Caki2 (cell line): ENCODE measurements at regions not wholly inside any gene's neighbourhood (a gene's known extent, or its start where the extent isn't known, plus 50 kb on each side); places are given as distances from the start of the nearest gene placed in this dataset.
"Not testable (repeated sequence)": the region's sequence is repeated elsewhere in the genome, so short reads cannot be mapped to it uniquely, and the experiment has no call there.

Experiments used
- DNase-seq: peaks from one replicate; pipeline ENCODE4 v3.0.0-alpha.2; 2015; ENCODE audit warnings: low read depth
- in situ Hi-C: cut with HindIII; loops from 2 replicates; pipeline ENCODE4 v1.10.0; 2016; ENCODE audit warnings: low sequenced_read_pairs, low pct_unique_long_range_greater_than_20kb, mixed read lengths

GRCh38 chr1:4135853-4136252 lies 235.8 kb upstream of the C1orf174 start:
- DNase-seq, in situ Hi-C loops: not testable (repeated sequence)

GRCh38 chr1:4137621-4138415 lies 237.7 kb upstream of the C1orf174 start:
- DNase-seq = no peak
- in situ Hi-C loops = no loop called here

GRCh38 chr1:4139646-4140045 lies 239.6 kb upstream of the C1orf174 start:
- in situ Hi-C loops = no loop called here
- DNase-seq = no peak

- in situ Hi-C loops = no loop called here
Measured at GRCh38 chr1:4140241-4140640, 240.2 kb upstream of the C1orf174 start.

GRCh38 chr1:4140821-4141220 lies 240.7 kb upstream of the C1orf174 start:
- DNase-seq = no peak
- in situ Hi-C loops = no loop called here

More at GRCh38 chr1:4140241-4140640, 240.2 kb upstream of the C1orf174 start:
- DNase-seq = no peak

- in situ Hi-C loops = no loop called here
- no peak for DNase-seq
Measured at GRCh38 chr1:4144349-4144971, 244.4 kb upstream of the C1orf174 start.

GRCh38 chr1:4146101-4146500 lies 246.0 kb upstream of the C1orf174 start:
- in situ Hi-C loops = no loop called here
- no peak for DNase-seq

GRCh38 chr1:4146614-4147013 lies 246.5 kb upstream of the C1orf174 start:
- in situ Hi-C loops = no loop called here
- no peak for DNase-seq

DNA sequence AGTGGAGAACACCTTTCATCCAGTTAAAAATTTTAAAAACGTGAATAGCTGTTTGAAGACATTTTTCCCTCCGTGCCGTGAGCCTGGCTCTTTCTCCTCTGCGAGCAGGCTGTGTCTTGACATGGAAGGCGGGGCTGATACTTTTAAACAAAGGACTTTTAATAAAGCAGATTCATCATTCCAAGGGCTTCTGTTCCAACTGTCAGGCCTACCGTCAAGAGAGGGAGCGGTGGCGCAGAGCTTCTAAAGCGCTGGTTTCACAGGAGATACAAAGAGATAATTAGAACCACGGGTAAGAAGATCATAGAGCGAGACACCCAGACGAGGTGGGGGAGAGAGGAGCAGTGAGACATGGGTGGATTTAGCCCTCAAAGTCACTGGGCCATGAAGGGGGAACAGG lies 247.4 kb upstream of the C1orf174 start:
- no peak for DNase-seq
- in situ Hi-C loops = no loop called here

DNA sequence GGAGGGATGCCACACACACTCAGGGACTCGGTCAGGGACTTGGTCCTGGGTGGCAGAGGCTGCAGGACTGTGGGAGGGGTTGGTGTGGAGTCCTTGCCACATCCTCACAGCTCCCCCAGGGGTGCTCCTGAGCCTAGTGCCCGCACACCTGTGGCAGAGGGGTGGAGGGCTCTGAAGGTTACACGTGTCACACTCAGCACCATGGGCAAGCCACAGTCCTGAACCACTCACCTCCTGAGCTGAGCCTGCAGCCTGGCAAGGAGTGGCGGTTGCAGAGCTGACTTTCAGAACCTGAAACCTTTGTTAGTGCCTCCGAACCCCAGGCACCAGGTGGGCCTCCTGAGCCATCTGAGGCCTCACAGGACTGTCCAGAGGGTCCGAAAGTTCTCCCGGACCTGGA lies 249.2 kb upstream of the C1orf174 start:
- in situ Hi-C loops = no loop called here
- DNase-seq = no peak

DNA sequence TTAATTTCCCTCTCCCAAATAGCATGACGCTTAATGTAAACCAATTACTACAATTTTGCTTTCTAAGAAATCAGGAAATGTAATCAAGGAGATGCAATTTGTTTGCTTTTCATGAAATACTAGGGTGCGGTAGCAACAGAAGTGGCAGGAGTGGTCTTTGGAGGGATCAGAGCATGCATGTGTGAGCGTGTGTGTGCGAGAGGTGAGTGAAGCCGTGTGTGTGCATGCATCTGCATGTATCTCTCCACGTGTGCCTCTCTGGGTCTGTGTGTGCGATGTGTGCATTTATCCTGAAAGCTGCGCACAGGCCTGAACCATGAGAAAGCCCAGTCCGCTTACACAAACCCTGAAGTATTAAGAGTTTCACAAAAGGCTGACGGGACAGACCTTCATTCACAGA lies 249.8 kb upstream of the C1orf174 start:
- no peak for DNase-seq
- in situ Hi-C loops = no loop called here

- no peak for DNase-seq
- in situ Hi-C loops = no loop called here
Measured at GRCh38 chr1:4150262-4150661, 250.2 kb upstream of the C1orf174 start.

- in situ Hi-C loops = no loop called here
- DNase-seq = no peak
Measured at GRCh38 chr1:4152266-4152665, 252.2 kb upstream of the C1orf174 start.

DNA sequence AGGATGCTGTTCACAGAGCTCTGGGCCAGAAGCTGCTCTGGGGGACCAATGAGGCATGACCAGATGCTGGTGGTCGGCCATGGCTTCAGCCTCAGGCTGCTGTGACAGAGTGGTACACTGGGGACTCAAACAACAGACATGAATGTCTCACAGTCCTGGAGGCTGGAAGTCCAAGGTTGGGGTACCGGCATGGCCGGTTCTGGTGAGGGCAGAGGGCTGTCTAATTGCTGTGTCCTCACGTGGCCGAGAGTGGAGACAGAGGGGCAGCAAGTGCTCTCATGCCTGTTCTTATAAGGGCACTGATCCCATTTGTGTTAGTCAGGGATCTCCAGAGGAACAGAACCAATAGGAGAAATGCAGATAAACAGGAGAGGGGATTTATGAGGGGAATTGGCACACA lies 253.5 kb upstream of the C1orf174 start:
- DNase-seq = no peak
- in situ Hi-C loops = no loop called here

GRCh38 chr1:4156241-4156973 lies 256.3 kb upstream of the C1orf174 start:
- in situ Hi-C loops = no loop called here
- no peak for DNase-seq

DNA sequence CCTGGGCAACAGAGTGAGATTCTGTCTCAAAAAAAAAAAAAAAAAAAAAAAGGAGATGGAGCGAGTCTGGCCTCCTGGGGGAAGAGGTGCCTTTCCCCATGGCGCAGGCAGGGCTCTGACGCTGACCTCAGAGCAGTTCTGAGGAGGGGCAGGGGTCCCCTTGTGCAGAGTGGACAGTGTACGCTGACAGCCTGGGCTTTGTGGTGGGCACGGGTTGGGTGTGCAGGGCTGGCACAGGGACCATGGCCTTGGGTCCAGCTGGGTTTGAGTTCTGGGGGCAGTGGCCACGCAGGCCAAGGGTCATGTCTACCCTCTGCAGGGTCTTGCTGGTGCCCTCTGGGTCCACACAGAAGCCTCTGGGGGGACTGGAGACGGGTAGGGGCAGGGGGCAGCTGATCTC lies 260.1 kb upstream of the C1orf174 start:
- in situ Hi-C loops = no loop called here
- DNase-seq = no peak

DNA sequence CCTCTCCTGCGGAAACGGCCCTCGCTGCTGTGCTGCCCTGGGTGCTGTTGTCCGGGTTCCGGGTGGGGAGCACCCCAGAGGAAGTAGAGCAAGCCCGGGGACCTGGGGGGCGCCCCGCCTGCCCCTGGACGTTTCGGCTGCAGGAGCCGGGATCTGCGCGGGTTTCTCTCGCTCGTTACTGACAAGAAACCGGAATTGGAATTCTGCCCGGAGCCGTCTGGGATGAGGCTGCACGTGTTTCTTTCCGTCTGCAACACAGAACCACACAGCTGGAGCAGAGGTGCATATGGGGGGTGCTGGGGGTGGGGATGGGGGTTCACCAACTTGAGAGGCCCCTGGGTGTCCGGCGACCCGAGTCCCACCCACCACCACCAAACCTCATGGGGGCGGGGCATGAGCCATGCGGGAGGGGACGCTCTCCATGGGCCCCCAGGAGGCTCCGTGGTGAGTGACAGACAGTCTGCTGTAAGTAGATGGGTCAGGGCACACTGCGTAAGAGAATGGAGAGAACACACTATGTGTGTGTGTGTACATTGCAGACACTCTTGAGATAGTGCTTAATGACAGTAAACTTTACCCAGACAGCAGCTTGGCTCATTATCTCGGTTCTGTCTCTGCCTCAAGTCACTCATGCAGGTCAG lies 261.4 kb upstream of the C1orf174 start:
- no peak for DNase-seq
- in situ Hi-C loops = no loop called here

GRCh38 chr1:4164965-4165364 lies 264.9 kb upstream of the C1orf174 start:
- in situ Hi-C loops = no loop called here

More at GRCh38 chr1:4164965-4165364, 264.9 kb upstream of the C1orf174 start:
- no peak for DNase-seq
